ENCODE measurements at regions not wholly inside any gene's neighbourhood (a gene's known extent, or its start where the extent isn't known, plus 50 kb on each side); places are given as distances from the start of the nearest gene placed in this dataset.

DNA sequence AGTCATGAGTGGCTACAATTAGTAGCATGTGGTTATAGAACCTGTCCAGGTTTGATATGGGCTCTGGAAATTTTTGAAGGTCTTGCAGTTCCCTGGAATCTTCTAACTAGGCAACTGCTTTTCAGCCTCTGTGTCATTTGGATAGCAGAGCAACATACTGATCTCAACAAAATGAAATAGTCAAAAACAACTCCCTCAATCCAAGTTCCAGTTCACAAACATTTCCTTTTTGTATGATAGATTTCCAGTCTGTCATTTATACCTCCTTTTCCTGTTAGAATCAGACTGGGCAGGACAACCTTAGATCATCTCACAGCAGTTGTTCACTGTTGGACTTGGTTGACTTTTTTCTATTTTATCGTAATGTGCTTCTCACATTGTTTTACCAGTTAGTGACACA lies 442.1 kb upstream of the PDE3A start:
- TF ChIP-seq, protein P1, sequence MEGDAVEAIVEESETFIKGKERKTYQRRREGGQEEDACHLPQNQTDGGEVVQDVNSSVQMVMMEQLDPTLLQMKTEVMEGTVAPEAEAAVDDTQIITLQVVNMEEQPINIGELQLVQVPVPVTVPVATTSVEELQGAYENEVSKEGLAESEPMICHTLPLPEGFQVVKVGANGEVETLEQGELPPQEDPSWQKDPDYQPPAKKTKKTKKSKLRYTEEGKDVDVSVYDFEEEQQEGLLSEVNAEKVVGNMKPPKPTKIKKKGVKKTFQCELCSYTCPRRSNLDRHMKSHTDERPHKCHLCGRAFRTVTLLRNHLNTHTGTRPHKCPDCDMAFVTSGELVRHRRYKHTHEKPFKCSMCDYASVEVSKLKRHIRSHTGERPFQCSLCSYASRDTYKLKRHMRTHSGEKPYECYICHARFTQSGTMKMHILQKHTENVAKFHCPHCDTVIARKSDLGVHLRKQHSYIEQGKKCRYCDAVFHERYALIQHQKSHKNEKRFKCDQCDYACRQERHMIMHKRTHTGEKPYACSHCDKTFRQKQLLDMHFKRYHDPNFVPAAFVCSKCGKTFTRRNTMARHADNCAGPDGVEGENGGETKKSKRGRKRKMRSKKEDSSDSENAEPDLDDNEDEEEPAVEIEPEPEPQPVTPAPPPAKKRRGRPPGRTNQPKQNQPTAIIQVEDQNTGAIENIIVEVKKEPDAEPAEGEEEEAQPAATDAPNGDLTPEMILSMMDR (conservative IDR thresholded peaks at IDR 0.05; ENCODE audit: low read length) = no peak
- no peak for TF ChIP-seq EZH2phosphoT487 (IDR thresholded peaks at IDR 0.05; ENCODE audit: borderline replicate concordance, low read depth, low read length)
